Testis (tissue), 2 donors: ENCODE measurements at regions not wholly inside any gene's neighbourhood (a gene's known extent, or its start where the extent isn't known, plus 50 kb on each side); places are given as distances from the start of the nearest gene placed in this dataset.

ENCODE experiments used
- CTCF ChIP-seq, 3 experiments: fragments of 450-650 bp in 2 of 3; fragments of 200-600 bp in 1 of 3; sonication (generic) in 1 of 3; IDR thresholded peaks; one replicate each; pipeline ENCODE4 v1.5.1; 2016 to 2019; ENCODE audit warnings: antibody characterized with exemption in 3 of 3, mild to moderate bottlenecking in 2 of 3, moderate library complexity in 1 of 3
- POLR2A ChIP-seq: fragments of 450-650 bp; IDR thresholded peaks from one replicate; pipeline ENCODE4 v1.6.1; 2017; ENCODE audit warnings: antibody characterized with exemption, mild to moderate bottlenecking, moderate library complexity

GRCh38 chr2:57868619-57869139, 177.9 kb upstream of the VRK2 start:
- TF ChIP-seq CTCF (IDR thresholded peaks at IDR 0.05): no peak
- TF ChIP-seq POLR2A: no peak
